ENCODE measurements at regions not wholly inside any gene's neighbourhood (a gene's known extent, or its start where the extent isn't known, plus 50 kb on each side); places are given as distances from the start of the nearest gene placed in this dataset.
"Not testable (repeated sequence)": the region's sequence is repeated elsewhere in the genome, so short reads cannot be mapped to it uniquely, and the experiment has no call there.

DNA sequence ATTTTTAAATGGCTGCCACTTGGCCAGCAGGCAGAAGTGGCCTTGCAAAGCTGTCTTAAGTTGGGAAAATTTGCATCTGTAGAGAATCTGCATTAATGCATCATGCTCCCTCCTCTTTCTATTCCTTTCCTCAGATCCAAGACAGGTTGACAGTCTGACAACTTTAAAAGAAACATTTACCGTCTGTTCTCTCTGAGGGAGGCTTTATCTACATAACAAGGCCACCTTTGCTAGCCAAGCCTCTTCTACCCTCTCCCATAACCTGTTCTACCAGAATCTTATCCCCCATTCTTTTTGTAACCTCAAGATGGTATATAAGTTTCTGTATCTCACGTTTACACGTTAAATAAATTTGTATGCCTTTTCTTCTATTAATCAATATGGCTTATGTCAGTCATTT, 271.9 kb downstream of the OSTF1 start:
- H3K4me3 ChIP-seq (ENCODE audit: low read length in 2 of 2) = no peak overlapping the region
- H3K9me3 ChIP-seq (ENCODE audit: control insufficient read depth in 2 of 2, insufficient read depth in 1 of 2, low read length in 1 of 2) = no peaks in the 10 kb centered on the region
- no peak overlapping the region for H3K27ac ChIP-seq (ENCODE audit: low read depth in 1 of 2, low read length in 1 of 2)
- H3K27me3 ChIP-seq (ENCODE audit: control insufficient read depth in 2 of 2, insufficient read depth in 1 of 2, low read length in 1 of 2) = no peaks in the 10 kb centered on the region
- DNase-seq (ENCODE audit: low read depth in 6 of 9, low spot score in 9 of 9) = no peak
- WGBS = 93% methylated on average over 3 of the region's 3 CpGs
- H3K36me3 ChIP-seq (ENCODE audit: control insufficient read depth in 2 of 2, insufficient read depth in 2 of 2, low read length in 1 of 2) = no peaks in the 10 kb centered on the region
- H3K4me1 ChIP-seq (ENCODE audit: control insufficient read depth in 2 of 2, insufficient read depth in 2 of 2, low read length in 2 of 2) = no peaks in the 10 kb centered on the region

DNA sequence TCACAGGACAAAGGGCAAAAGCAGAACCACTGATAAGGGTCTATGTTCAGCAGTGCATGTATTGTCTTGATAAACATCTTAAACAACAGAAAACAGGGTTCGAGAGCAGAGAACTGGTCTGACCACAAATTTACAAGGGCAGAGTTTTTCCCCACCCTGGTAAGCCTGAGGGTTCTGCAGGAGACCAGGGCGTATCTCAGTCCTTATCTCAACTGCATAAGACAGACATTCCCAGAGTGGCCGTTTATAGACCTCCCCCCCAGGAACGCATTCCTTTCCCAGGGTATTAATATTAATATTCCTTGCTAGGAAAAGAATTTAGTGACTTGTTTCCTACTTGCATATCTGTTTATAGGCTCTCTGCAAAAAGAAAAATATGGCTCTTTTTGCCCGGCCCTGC, 274.1 kb downstream of the OSTF1 start:
- WGBS = 85% methylated on average over 5 of the region's 5 CpGs
- H3K4me3 ChIP-seq (ENCODE audit: low read length in 2 of 2); DNase-seq (ENCODE audit: low read depth in 6 of 9, low spot score in 9 of 9); H3K9me3 ChIP-seq (ENCODE audit: control insufficient read depth in 2 of 2, insufficient read depth in 1 of 2, low read length in 1 of 2); H3K4me1 ChIP-seq (ENCODE audit: control insufficient read depth in 2 of 2, insufficient read depth in 2 of 2, low read length in 2 of 2); H3K36me3 ChIP-seq (ENCODE audit: control insufficient read depth in 2 of 2, insufficient read depth in 2 of 2, low read length in 1 of 2); H3K27ac ChIP-seq (ENCODE audit: low read depth in 1 of 2, low read length in 1 of 2); H3K27me3 ChIP-seq (ENCODE audit: control insufficient read depth in 2 of 2, insufficient read depth in 1 of 2, low read length in 1 of 2): not testable (repeated sequence)

DNA sequence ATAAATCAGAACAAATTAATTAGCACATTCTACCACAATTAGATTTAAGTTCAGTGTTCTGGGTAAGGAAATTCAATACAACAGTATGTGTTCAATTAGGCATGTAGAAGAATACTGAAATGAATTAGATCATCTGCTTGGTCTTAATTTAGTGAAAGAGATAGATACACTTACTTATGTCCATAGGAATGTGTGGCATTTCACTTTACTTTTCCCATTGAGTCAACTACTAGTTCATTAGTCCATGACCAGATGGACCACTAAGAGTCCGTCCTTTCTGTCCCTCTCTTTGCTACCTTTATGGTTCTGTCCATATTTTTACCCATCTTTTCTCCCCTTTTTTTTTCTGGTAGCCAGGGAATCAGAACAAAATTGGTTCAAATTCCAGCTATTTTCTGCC, 276.9 kb downstream of the OSTF1 start:
- H3K36me3 ChIP-seq (ENCODE audit: control insufficient read depth in 2 of 2, insufficient read depth in 2 of 2, low read length in 1 of 2) = no peaks in the 10 kb centered on the region
- H3K27me3 ChIP-seq (ENCODE audit: control insufficient read depth in 2 of 2, insufficient read depth in 1 of 2, low read length in 1 of 2) = no peaks in the 10 kb centered on the region
- WGBS = 92% methylated on average over 1 of the region's 1 CpG
- H3K9me3 ChIP-seq (ENCODE audit: control insufficient read depth in 2 of 2, insufficient read depth in 1 of 2, low read length in 1 of 2) = no peaks in the 10 kb centered on the region
- no peak overlapping the region for H3K27ac ChIP-seq (ENCODE audit: low read depth in 1 of 2, low read length in 1 of 2)
- no peaks in the 10 kb centered on the region for H3K4me1 ChIP-seq (ENCODE audit: control insufficient read depth in 2 of 2, insufficient read depth in 2 of 2, low read length in 2 of 2)
- no peak for DNase-seq (ENCODE audit: low read depth in 6 of 9, low spot score in 9 of 9)
- no peak overlapping the region for H3K4me3 ChIP-seq (ENCODE audit: low read length in 2 of 2)

- Histone ChIP-seq H3K27me3 (ENCODE audit: control insufficient read depth in 2 of 2, insufficient read depth in 1 of 2, low read length in 1 of 2) (no peaks in the 10 kb centered on the region), H3K4me1 (ENCODE audit: control insufficient read depth in 2 of 2, insufficient read depth in 2 of 2, low read length in 2 of 2) (no peaks in the 10 kb centered on the region), H3K4me3 (ENCODE audit: low read length in 2 of 2) (no peak overlapping the region), H3K36me3 (ENCODE audit: control insufficient read depth in 2 of 2, insufficient read depth in 2 of 2, low read length in 1 of 2) (no peaks in the 10 kb centered on the region), H3K9me3 (ENCODE audit: control insufficient read depth in 2 of 2, insufficient read depth in 1 of 2, low read length in 1 of 2) (no peaks in the 10 kb centered on the region), H3K27ac (ENCODE audit: low read depth in 1 of 2, low read length in 1 of 2) (no peak overlapping the region)
- 70% methylated on average over 5 of the region's 5 CpGs for WGBS
- DNase-seq (ENCODE audit: low read depth in 6 of 9, low spot score in 9 of 9) = no peak
Observed at GRCh38 chr9:75369989-75370388, 281.7 kb downstream of the OSTF1 start.

- no peaks in the 10 kb centered on the region for H3K9me3 ChIP-seq (ENCODE audit: control insufficient read depth in 2 of 2, insufficient read depth in 1 of 2, low read length in 1 of 2)
- no peak for DNase-seq (ENCODE audit: low read depth in 6 of 9, low spot score in 9 of 9)
- no peaks in the 10 kb centered on the region for H3K36me3 ChIP-seq (ENCODE audit: control insufficient read depth in 2 of 2, insufficient read depth in 2 of 2, low read length in 1 of 2)
- no peaks in the 10 kb centered on the region for H3K27me3 ChIP-seq (ENCODE audit: control insufficient read depth in 2 of 2, insufficient read depth in 1 of 2, low read length in 1 of 2)
- 90% methylated on average over 3 of the region's 3 CpGs for WGBS
- no peak overlapping the region for H3K4me3 ChIP-seq (ENCODE audit: low read length in 2 of 2)
- H3K27ac ChIP-seq (ENCODE audit: low read depth in 1 of 2, low read length in 1 of 2) = no peak overlapping the region
- no peaks in the 10 kb centered on the region for H3K4me1 ChIP-seq (ENCODE audit: control insufficient read depth in 2 of 2, insufficient read depth in 2 of 2, low read length in 2 of 2)
Observed at GRCh38 chr9:75372499-75373268, 284.4 kb downstream of the OSTF1 start.

GRCh38 chr9:75376680-75377254, 288.5 kb downstream of the OSTF1 start:
- H3K4me1 ChIP-seq (ENCODE audit: control insufficient read depth in 2 of 2, insufficient read depth in 2 of 2, low read length in 2 of 2) = no peaks in the 10 kb centered on the region
- H3K4me3 ChIP-seq (ENCODE audit: low read length in 2 of 2) = no peak overlapping the region
- no peaks in the 10 kb centered on the region for H3K9me3 ChIP-seq (ENCODE audit: control insufficient read depth in 2 of 2, insufficient read depth in 1 of 2, low read length in 1 of 2)
- 91% methylated on average over 3 of the region's 3 CpGs for WGBS
- no peak for DNase-seq (ENCODE audit: low read depth in 6 of 9, low spot score in 9 of 9)
- no peak overlapping the region for H3K27ac ChIP-seq (ENCODE audit: low read depth in 1 of 2, low read length in 1 of 2)
- no peaks in the 10 kb centered on the region for H3K36me3 ChIP-seq (ENCODE audit: control insufficient read depth in 2 of 2, insufficient read depth in 2 of 2, low read length in 1 of 2)
- H3K27me3 ChIP-seq (ENCODE audit: control insufficient read depth in 2 of 2, insufficient read depth in 1 of 2, low read length in 1 of 2) = no peaks in the 10 kb centered on the region

- H3K27ac ChIP-seq (ENCODE audit: low read depth in 1 of 2, low read length in 1 of 2) = no peak overlapping the region
- H3K4me3 ChIP-seq (ENCODE audit: low read length in 2 of 2) = no peak overlapping the region
- DNase-seq (ENCODE audit: low read depth in 6 of 9, low spot score in 9 of 9) = no peak
- H3K36me3 ChIP-seq (ENCODE audit: control insufficient read depth in 2 of 2, insufficient read depth in 2 of 2, low read length in 1 of 2) = no peaks in the 10 kb centered on the region
- WGBS = 92% methylated on average over 9 of the region's 9 CpGs
- H3K27me3 ChIP-seq (ENCODE audit: control insufficient read depth in 2 of 2, insufficient read depth in 1 of 2, low read length in 1 of 2) = no peaks in the 10 kb centered on the region
- H3K9me3 ChIP-seq (ENCODE audit: control insufficient read depth in 2 of 2, insufficient read depth in 1 of 2, low read length in 1 of 2) = no peaks in the 10 kb centered on the region
- no peaks in the 10 kb centered on the region for H3K4me1 ChIP-seq (ENCODE audit: control insufficient read depth in 2 of 2, insufficient read depth in 2 of 2, low read length in 2 of 2)
Observed at GRCh38 chr9:75378036-75378435, 289.7 kb downstream of the OSTF1 start.

GRCh38 chr9:75378926-75379325, 290.6 kb downstream of the OSTF1 start:
- 89% methylated on average over 1 of the region's 1 CpG for WGBS
- no peak for DNase-seq (ENCODE audit: low read depth in 6 of 9, low spot score in 9 of 9)
- Histone ChIP-seq H3K27me3 (ENCODE audit: control insufficient read depth in 2 of 2, insufficient read depth in 1 of 2, low read length in 1 of 2) (no peaks in the 10 kb centered on the region), H3K36me3 (ENCODE audit: control insufficient read depth in 2 of 2, insufficient read depth in 2 of 2, low read length in 1 of 2) (no peaks in the 10 kb centered on the region), H3K9me3 (ENCODE audit: control insufficient read depth in 2 of 2, insufficient read depth in 1 of 2, low read length in 1 of 2) (no peaks in the 10 kb centered on the region), H3K4me3 (ENCODE audit: low read length in 2 of 2) (no peak overlapping the region), H3K27ac (ENCODE audit: low read depth in 1 of 2, low read length in 1 of 2) (no peak overlapping the region), H3K4me1 (ENCODE audit: control insufficient read depth in 2 of 2, insufficient read depth in 2 of 2, low read length in 2 of 2) (no peaks in the 10 kb centered on the region)

- H3K36me3 ChIP-seq (ENCODE audit: control insufficient read depth in 2 of 2, insufficient read depth in 2 of 2, low read length in 1 of 2) = no peaks in the 10 kb centered on the region
- H3K4me3 ChIP-seq (ENCODE audit: low read length in 2 of 2) = no peak overlapping the region
- 21% methylated on average over 2 of the region's 2 CpGs for WGBS
- H3K9me3 ChIP-seq (ENCODE audit: control insufficient read depth in 2 of 2, insufficient read depth in 1 of 2, low read length in 1 of 2) = no peaks in the 10 kb centered on the region
- H3K4me1 ChIP-seq (ENCODE audit: control insufficient read depth in 2 of 2, insufficient read depth in 2 of 2, low read length in 2 of 2) = no peaks in the 10 kb centered on the region
- no peaks in the 10 kb centered on the region for H3K27me3 ChIP-seq (ENCODE audit: control insufficient read depth in 2 of 2, insufficient read depth in 1 of 2, low read length in 1 of 2)
- no peak for DNase-seq (ENCODE audit: low read depth in 6 of 9, low spot score in 9 of 9)
- H3K27ac ChIP-seq (ENCODE audit: low read depth in 1 of 2, low read length in 1 of 2) = no peak overlapping the region
Observed at GRCh38 chr9:75382126-75382525, 293.8 kb downstream of the OSTF1 start.
